SU-DHL-6 (cell line): ENCODE measurements at regions not wholly inside any gene's neighbourhood (a gene's known extent, or its start where the extent isn't known, plus 50 kb on each side); places are given as distances from the start of the nearest gene placed in this dataset.

Experiments used
- H2AFZ ChIP-seq: fragments of 200-600 bp; sonication (generic); 2 replicates; pipeline ENCODE4 v1.6.1; 2014; ENCODE audit warnings: low read depth, mild to moderate bottlenecking, moderate library complexity, mixed read lengths, antibody characterized with exemption, low read length; ENCODE audit not compliant: severe bottlenecking
- H3F3A ChIP-seq: fragments of 200-600 bp; shearing (Covaris generic); 2 replicates; pipeline ENCODE4 v1.6.0; 2016; ENCODE audit warnings: antibody characterized with exemption, mild to moderate bottlenecking; ENCODE audit not compliant: insufficient read depth
- H3K27ac ChIP-seq: fragments of 200-600 bp; sonication (generic); 2 replicates; pipeline ENCODE4 v1.5.1; 2016; ENCODE audit warnings: low read depth, mild to moderate bottlenecking, low read length, moderate library complexity, mixed read lengths
- H3K27me3 ChIP-seq: fragments of 200-600 bp; sonication (generic), shearing (Covaris generic); 2 replicates; pipeline ENCODE4 v1.6.0; 2014; ENCODE audit warnings: mild to moderate bottlenecking, low read length
- H3K36me3 ChIP-seq: fragments of 200-600 bp; sonication (generic); 2 replicates; pipeline ENCODE4 v1.6.1; 2014; ENCODE audit warnings: mild to moderate bottlenecking, low read length, mixed read lengths
- H3K4me2 ChIP-seq: fragments of 300-600, 200-600 bp; shearing (Covaris generic), sonication (generic); 2 replicates; pipeline ENCODE4 v1.6.0; 2014; ENCODE audit warnings: low read length, low read depth, mild to moderate bottlenecking; ENCODE audit not compliant: poor library complexity, severe bottlenecking
- H3K4me3 ChIP-seq: fragments of 200-600 bp; sonication (generic); 2 replicates; pipeline ENCODE4 v1.5.1; 2014; ENCODE audit warnings: antibody characterized with exemption, low read length, mild to moderate bottlenecking, mixed read lengths; ENCODE audit not compliant: insufficient read depth, poor library complexity, severe bottlenecking
- H3K79me2 ChIP-seq: fragments of 200-600 bp; sonication (generic); 2 replicates; pipeline ENCODE4 v1.6.1; 2014; ENCODE audit warnings: mild to moderate bottlenecking, low read length, moderate library complexity; ENCODE audit not compliant: insufficient read depth
- H3K9ac ChIP-seq: fragments of 200-600 bp; sonication (generic); 2 replicates; pipeline ENCODE4 v1.7.0; 2014; ENCODE audit warnings: mild to moderate bottlenecking, low read length
- H3K9me2 ChIP-seq: fragments of 200-600 bp; sonication (generic); replicated peaks from 2 replicates; pipeline ENCODE4 v1.6.1; 2014; ENCODE audit warnings: low read length; ENCODE audit not compliant: insufficient read depth
- H3K9me3 ChIP-seq: fragments of 200-600 bp; sonication (generic); 2 replicates; pipeline ENCODE4 v1.6.1; 2014; ENCODE audit warnings: low read length, mixed read lengths; ENCODE audit not compliant: insufficient read depth
- H4K20me1 ChIP-seq: fragments of 200-600 bp; sonication (generic); 2 replicates; pipeline ENCODE4 v1.6.1; 2014; ENCODE audit warnings: low read depth, mild to moderate bottlenecking, antibody characterized with exemption, low read length, moderate library complexity, mixed read lengths
- CTCF ChIP-seq: fragments of 200-600 bp; sonication (generic); IDR thresholded peaks from one replicate; pipeline ENCODE4 v1.5.1; 2017; ENCODE audit warnings: antibody characterized with exemption, mild to moderate bottlenecking, low read length, moderate library complexity; ENCODE audit not compliant: insufficient read depth, poor library complexity, severe bottlenecking
- EZH2phosphoT487 ChIP-seq: fragments of 200-600 bp; sonication (generic), shearing (Covaris generic); conservative IDR thresholded peaks from 2 replicates; pipeline ENCODE4 v1.6.1; 2018; ENCODE audit warnings: mild to moderate bottlenecking, antibody characterized with exemption, low read length, moderate library complexity, mixed read lengths

- no peaks in the 10 kb centered on the region for H3F3A ChIP-seq
- no peak overlapping the region for H2AFZ ChIP-seq
- H3K9me3 ChIP-seq, result no peaks in the 10 kb centered on the region
- H3K4me2 ChIP-seq, result no peak overlapping the region
- no peaks in the 10 kb centered on the region for H4K20me1 ChIP-seq
- no peaks in the 10 kb centered on the region for H3K9me2 ChIP-seq
- H3K27ac ChIP-seq, result no peak overlapping the region
- TF ChIP-seq EZH2phosphoT487 (no peak), CTCF (no peak)
- H3K9ac ChIP-seq, result no peak overlapping the region
- H3K4me3 ChIP-seq, result no peak overlapping the region
- H3K36me3 ChIP-seq, result no peaks in the 10 kb centered on the region
- no peaks in the 10 kb centered on the region for H3K27me3 ChIP-seq
- no peaks in the 10 kb centered on the region for H3K79me2 ChIP-seq
Observed at GRCh38 chr15:79523266-79523665, 91.1 kb downstream of the MINAR1 start.

GRCh38 chr15:79524531-79524930, 92.4 kb downstream of the MINAR1 start:
- no peak overlapping the region for H3K4me2 ChIP-seq
- H3K9ac ChIP-seq, result no peak overlapping the region
- H4K20me1 ChIP-seq, result no peaks in the 10 kb centered on the region
- H3K27me3 ChIP-seq, result no peaks in the 10 kb centered on the region
- H3F3A ChIP-seq, result no peaks in the 10 kb centered on the region
- H2AFZ ChIP-seq, result no peak overlapping the region
- TF ChIP-seq CTCF (no peak), EZH2phosphoT487 (no peak)
- no peak overlapping the region for H3K4me3 ChIP-seq
- no peak overlapping the region for H3K27ac ChIP-seq
- no peaks in the 10 kb centered on the region for H3K79me2 ChIP-seq
- no peaks in the 10 kb centered on the region for H3K36me3 ChIP-seq
- no peaks in the 10 kb centered on the region for H3K9me3 ChIP-seq
- no peaks in the 10 kb centered on the region for H3K9me2 ChIP-seq

- no peak overlapping the region for H3K4me3 ChIP-seq
- no peaks in the 10 kb centered on the region for H3K79me2 ChIP-seq
- H3K9me2 ChIP-seq, result no peaks in the 10 kb centered on the region
- no peaks in the 10 kb centered on the region for H3K9me3 ChIP-seq
- no peaks in the 10 kb centered on the region for H3F3A ChIP-seq
- H2AFZ ChIP-seq, result no peak overlapping the region
- no peak for TF ChIP-seq CTCF
- TF ChIP-seq EZH2phosphoT487, result no peak
- H3K36me3 ChIP-seq, result no peaks in the 10 kb centered on the region
- H3K27me3 ChIP-seq, result no peaks in the 10 kb centered on the region
- H3K4me2 ChIP-seq, result no peak overlapping the region
- H3K9ac ChIP-seq, result no peak overlapping the region
- no peaks in the 10 kb centered on the region for H4K20me1 ChIP-seq
- H3K27ac ChIP-seq, result no peak overlapping the region
Observed at GRCh38 chr15:79526376-79526775, 94.2 kb downstream of the MINAR1 start.
